NCI-H2081 treated with DMSO at 0.1 percent for 48 hours (cell line): ENCODE measurements at regions not wholly inside any gene's neighbourhood (a gene's known extent, or its start where the extent isn't known, plus 50 kb on each side); places are given as distances from the start of the nearest gene placed in this dataset.
"Not testable (repeated sequence)": the region's sequence is repeated elsewhere in the genome, so short reads cannot be mapped to it uniquely, and the experiment has no call there.

Source experiments
- DNase-seq: peaks from one replicate; lab custom pipeline; 2025; lab: John Stamatoyannopoulos, UW

GRCh38 chr15:62371683-62372082, 206.6 kb upstream of the C2CD4B start:
- DNase-seq = not testable (repeated sequence)

- no peak for DNase-seq
These were observed 212.8 kb upstream of the C2CD4B start for GRCh38 chr15:62377736-62378480.

GRCh38 chr15:62378772-62379498, 213.8 kb upstream of the C2CD4B start:
- DNase-seq = no peak

- DNase-seq = no peak
These were observed 214.9 kb upstream of the C2CD4B start for GRCh38 chr15:62380011-62380410.

GRCh38 chr15:62382046-62382445, 217.0 kb upstream of the C2CD4B start:
- DNase-seq = no peak

- no peak for DNase-seq
These were observed 225.1 kb upstream of the C2CD4B start, which contains the start of gene TLN2 for GRCh38 chr15:62389885-62390790. TSS of gene TLN2 (plus strand) at chr15:62390550.

- no peak for DNase-seq
These were observed 225.9 kb upstream of the C2CD4B start for GRCh38 chr15:62390791-62391640.

- DNase-seq = no peak
These were observed 226.7 kb upstream of the C2CD4B start for GRCh38 chr15:62391641-62392262.

- DNase-seq = no peak
These were observed 227.3 kb upstream of the C2CD4B start for GRCh38 chr15:62392376-62392775.

- no peak for DNase-seq
These were observed 228.1 kb upstream of the C2CD4B start for GRCh38 chr15:62393196-62393595.

- no peak for DNase-seq
These were observed 229.0 kb upstream of the C2CD4B start for GRCh38 chr15:62394079-62394478.

- no peak for DNase-seq
These were observed 235.7 kb upstream of the C2CD4B start for GRCh38 chr15:62400778-62401177.

GRCh38 chr15:62402687-62403086, 237.6 kb upstream of the C2CD4B start:
- no peak for DNase-seq

GRCh38 chr15:62403164-62403809, 238.2 kb upstream of the C2CD4B start:
- no peak for DNase-seq

GRCh38 chr15:62404194-62404985, 239.3 kb upstream of the C2CD4B start:
- no peak for DNase-seq

GRCh38 chr15:62406305-62406891, 241.3 kb upstream of the C2CD4B start:
- no peak for DNase-seq

GRCh38 chr15:62407216-62407615, 242.1 kb upstream of the C2CD4B start:
- DNase-seq = no peak

- DNase-seq = no peak
These were observed 242.9 kb upstream of the C2CD4B start for GRCh38 chr15:62407962-62408361.

GRCh38 chr15:62409466-62409865, 244.4 kb upstream of the C2CD4B start:
- no peak for DNase-seq
